B cell (primary cell): ENCODE measurements at regions not wholly inside any gene's neighbourhood (a gene's known extent, or its start where the extent isn't known, plus 50 kb on each side); places are given as distances from the start of the nearest gene placed in this dataset.

Experiments used
- ATAC-seq: fragments of 200-7000 bp; cut with Tn5 transposase; one replicate; pipeline ENCODE4 v1.10.0; 2021; ENCODE audit warnings: low read depth, mild to moderate bottlenecking, moderate number of reproducible peaks, moderate library complexity
- CTCF ChIA-PET: fragments of 350-600 bp; sonication (Branson Sonifier 250); formaldehyde crosslinking; loops from one replicate; lab custom pipeline; 2021; ENCODE audit warnings: antibody characterized with exemption, inconsistent platforms; lab: Charles Lee
- POLR2A ChIA-PET: fragments of 350-600 bp; sonication (Branson Sonifier 250); formaldehyde crosslinking; loops from one replicate; lab custom pipeline; 2021; ENCODE audit warnings: antibody characterized with exemption; lab: Charles Lee
- DNase-seq: peaks from one replicate; pipeline ENCODE4 v3.0.0; 2013
- H2AFZ ChIP-seq: 2 replicates; pipeline ENCODE4 v1.6.1; 2012; ENCODE audit warnings: mild to moderate bottlenecking, low read depth, low read length; ENCODE audit not compliant: insufficient read depth, poor library complexity, severe bottlenecking
- H3K27ac ChIP-seq, 2 donors: 1 replicate in 1 of 2; 2 replicates in 1 of 2; pipeline ENCODE4 v1.5.1; 2012 to 2013; ENCODE audit warnings: low read length in 2 of 2, mild to moderate bottlenecking in 2 of 2, moderate library complexity in 1 of 2
- H3K27me3 ChIP-seq, 4 experiments: fragments of 200-600 bp in 1 of 4; sonication (generic) in 1 of 4; replicated peaks in 1 of 4; 1 replicate in 2 of 4; 2 replicates in 2 of 4; pipeline versions ENCODE4 v1.6.1 to v1.7.0; 2013 to 2016; ENCODE audit warnings: low read length in 3 of 4, mild to moderate bottlenecking in 2 of 4, mixed read lengths in 1 of 4, moderate library complexity in 1 of 4; ENCODE audit not compliant: insufficient read depth in 4 of 4, control insufficient read depth in 3 of 4; ENCODE audit errors: control extremely low read depth in 1 of 4
- H3K36me3 ChIP-seq, 2 experiments: replicated peaks in 1 of 2; 1 replicate in 1 of 2; 2 replicates in 1 of 2; pipeline versions ENCODE4 v1.6.1 to v1.7.1; 2013; ENCODE audit warnings: low read length in 1 of 2; ENCODE audit not compliant: insufficient read depth in 2 of 2, control insufficient read depth in 1 of 2; ENCODE audit errors: control extremely low read depth in 1 of 2, extremely low read depth in 1 of 2
- H3K4me1 ChIP-seq, 2 donors: fragments of 200-600 bp in 1 of 2; sonication (generic) in 1 of 2; 1 replicate in 1 of 2; 2 replicates in 1 of 2; pipeline versions ENCODE4 v1.5.1 to v1.6.1; 2013 to 2017; ENCODE audit warnings: low read length in 2 of 2; ENCODE audit not compliant: control insufficient read depth in 2 of 2, insufficient read depth in 2 of 2
- H3K4me2 ChIP-seq: replicated peaks from 2 replicates; pipeline ENCODE3; 2012; ENCODE audit warnings: mild to moderate bottlenecking, low read depth, low read length; ENCODE audit not compliant: poor library complexity, severe bottlenecking
- H3K4me3 ChIP-seq, 5 experiments: fragments of 200-600 bp in 1 of 5; sonication (generic) in 1 of 5; 1 replicate in 3 of 5; 2 replicates in 2 of 5; pipeline versions ENCODE4 v1.5.1 to v1.7.0; 2011 to 2016; ENCODE audit warnings: low read length in 4 of 5, mild to moderate bottlenecking in 4 of 5, low read depth in 2 of 5, control low read depth in 1 of 5, moderate library complexity in 1 of 5; ENCODE audit not compliant: insufficient read depth in 1 of 5; ENCODE audit errors: control extremely low read depth in 1 of 5, extremely low read depth in 1 of 5
- H3K79me2 ChIP-seq: fragments of 200-600 bp; sonication (generic); one replicate; pipeline ENCODE4 v1.6.0; 2016; ENCODE audit warnings: low read length; ENCODE audit not compliant: control insufficient read depth, insufficient read depth
- H3K9ac ChIP-seq: fragments of 200-600 bp; sonication (generic); 2 replicates; pipeline ENCODE4 v1.6.1; 2017; ENCODE audit warnings: mild to moderate bottlenecking, low read length, moderate library complexity
- H3K9me3 ChIP-seq, 3 donors: one replicate each; pipeline versions ENCODE4 v1.6.1 to v1.7.1; 2013; ENCODE audit warnings: low read length in 2 of 3; ENCODE audit not compliant: control insufficient read depth in 2 of 3, insufficient read depth in 1 of 3; ENCODE audit errors: control extremely low read depth in 1 of 3
- H4K20me1 ChIP-seq: 2 replicates; pipeline ENCODE4 v1.6.0; 2012; ENCODE audit warnings: mild to moderate bottlenecking, low read length; ENCODE audit not compliant: insufficient read depth, control insufficient read depth, poor library complexity, severe bottlenecking
- H3K27ac Mint-ChIP-seq: one replicate; pipeline ENCODE4 v1.8.0; 2021; ENCODE audit warnings: mixed read lengths
- H3K27me3 Mint-ChIP-seq: one replicate; pipeline ENCODE4 v1.8.0; 2021; ENCODE audit warnings: mixed read lengths
- H3K4me1 Mint-ChIP-seq: one replicate; pipeline ENCODE4 v1.8.0; 2021; ENCODE audit warnings: mixed read lengths
- H3K4me3 Mint-ChIP-seq: one replicate; pipeline ENCODE4 v1.8.0; 2021; ENCODE audit warnings: mixed read lengths
- H3K9me3 Mint-ChIP-seq: one replicate; pipeline ENCODE4 v1.8.0; 2022; ENCODE audit warnings: mixed read lengths; ENCODE audit not compliant: insufficient read depth
- EZH2 ChIP-seq: IDR thresholded peaks from 2 replicates; pipeline ENCODE4 v1.6.1; 2012; ENCODE audit warnings: borderline replicate concordance, low read depth, mild to moderate bottlenecking, moderate library complexity, low read length; ENCODE audit not compliant: insufficient read depth, poor library complexity, severe bottlenecking
- WGBS: methylation state at CpG from one replicate; pipeline ENCODE4 v1.1.5; 2013; ENCODE audit warnings: missing lambda C conversion rate; ENCODE audit not compliant: insufficient coverage; 5-methylcytosine and 5-hydroxymethylcytosine counted together
- intact Hi-C: fragments of 100-400 bp; cut with micrococcal nuclease; formaldehyde crosslinking; loops from one replicate; pipeline ENCODE4 v1.10.0; 2022
- TF ChIP-seq, protein P1 (sequence below): fragments of 200-600 bp; IDR thresholded peaks from one replicate; pipeline ENCODE4 v1.8.0; 2022; ENCODE audit warnings: antibody characterized with exemption, mild to moderate bottlenecking

DNA sequence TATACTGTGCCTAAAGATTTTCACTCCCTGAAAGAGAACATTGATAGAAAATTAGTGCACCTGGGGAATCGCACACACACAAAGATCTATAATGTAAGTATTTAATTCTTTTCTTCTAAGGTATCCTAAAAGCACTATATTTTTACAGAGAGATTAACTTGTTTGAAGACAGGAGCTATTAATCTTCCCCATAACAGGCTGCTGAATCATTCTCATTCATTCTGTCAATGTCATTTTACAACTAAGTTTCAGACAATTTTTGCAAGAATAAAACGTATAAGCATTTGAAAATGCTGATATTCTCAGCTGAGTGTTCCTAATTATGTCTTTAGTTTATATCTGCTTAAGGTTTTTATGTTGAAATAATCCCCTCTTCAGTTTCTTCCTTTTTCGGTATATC lies 776.7 kb downstream of the NXPH1 start:
- Mint-ChIP-seq H3K27me3 (no peaks in the 10 kb centered on the region), H3K9me3 (no peaks in the 10 kb centered on the region), H3K27ac (no peak overlapping the region), H3K4me3 (no peak overlapping the region), H3K4me1 (no peaks in the 10 kb centered on the region)
- no peak overlapping the region for H3K9ac ChIP-seq
- H2AFZ ChIP-seq: no peak overlapping the region
- no peaks in the 10 kb centered on the region for H4K20me1 ChIP-seq
- CTCF ChIA-PET: no interaction called here
- no peak overlapping the region for H3K27ac ChIP-seq
- intact Hi-C loops: no loop called here
- H3K4me1 ChIP-seq: no peaks in the 10 kb centered on the region
- DNase-seq (no peak), ATAC-seq (no peak)
- no peak overlapping the region for H3K4me2 ChIP-seq
- POLR2A ChIA-PET: no interaction called here
- H3K36me3 ChIP-seq: no peaks in the 10 kb centered on the region
- TF ChIP-seq, protein P1, sequence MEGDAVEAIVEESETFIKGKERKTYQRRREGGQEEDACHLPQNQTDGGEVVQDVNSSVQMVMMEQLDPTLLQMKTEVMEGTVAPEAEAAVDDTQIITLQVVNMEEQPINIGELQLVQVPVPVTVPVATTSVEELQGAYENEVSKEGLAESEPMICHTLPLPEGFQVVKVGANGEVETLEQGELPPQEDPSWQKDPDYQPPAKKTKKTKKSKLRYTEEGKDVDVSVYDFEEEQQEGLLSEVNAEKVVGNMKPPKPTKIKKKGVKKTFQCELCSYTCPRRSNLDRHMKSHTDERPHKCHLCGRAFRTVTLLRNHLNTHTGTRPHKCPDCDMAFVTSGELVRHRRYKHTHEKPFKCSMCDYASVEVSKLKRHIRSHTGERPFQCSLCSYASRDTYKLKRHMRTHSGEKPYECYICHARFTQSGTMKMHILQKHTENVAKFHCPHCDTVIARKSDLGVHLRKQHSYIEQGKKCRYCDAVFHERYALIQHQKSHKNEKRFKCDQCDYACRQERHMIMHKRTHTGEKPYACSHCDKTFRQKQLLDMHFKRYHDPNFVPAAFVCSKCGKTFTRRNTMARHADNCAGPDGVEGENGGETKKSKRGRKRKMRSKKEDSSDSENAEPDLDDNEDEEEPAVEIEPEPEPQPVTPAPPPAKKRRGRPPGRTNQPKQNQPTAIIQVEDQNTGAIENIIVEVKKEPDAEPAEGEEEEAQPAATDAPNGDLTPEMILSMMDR: no peak
- no peak for TF ChIP-seq EZH2
- H3K4me3 ChIP-seq: no peak overlapping the region
- H3K9me3 ChIP-seq: no peaks in the 10 kb centered on the region
- H3K27me3 ChIP-seq: no peaks in the 10 kb centered on the region
- no CpG with 5 or more reads among the region's 3 CpGs for WGBS
- no peaks in the 10 kb centered on the region for H3K79me2 ChIP-seq

DNA sequence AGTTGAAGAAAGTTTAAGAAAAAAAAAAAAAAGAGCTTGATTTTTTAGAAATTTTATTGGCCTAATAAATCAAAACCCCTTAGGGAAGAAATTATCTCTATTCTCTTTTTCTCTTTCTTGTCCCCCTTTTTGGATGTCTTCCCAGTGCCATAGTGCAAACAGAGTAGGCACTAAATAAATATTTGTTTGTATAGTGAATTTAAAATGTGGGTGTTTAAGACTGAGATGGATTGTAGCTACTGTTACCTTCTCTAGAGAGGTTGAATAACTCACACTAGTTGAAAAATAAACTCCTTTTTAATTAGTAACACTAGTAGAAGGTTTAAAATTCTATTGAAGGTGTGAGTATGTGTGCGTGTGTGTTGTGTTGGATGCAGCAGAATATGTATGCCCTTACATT lies 783.8 kb downstream of the NXPH1 start:
- no peak for DNase-seq
- Histone ChIP-seq H3K79me2 (no peaks in the 10 kb centered on the region), H3K27ac (no peak overlapping the region), H3K9ac (no peak overlapping the region), H3K4me2 (no peak overlapping the region), H3K9me3 (no peaks in the 10 kb centered on the region), H4K20me1 (no peaks in the 10 kb centered on the region), H3K27me3 (no peaks in the 10 kb centered on the region), H3K4me3 (no peak overlapping the region), H3K4me1 (no peaks in the 10 kb centered on the region), H3K36me3 (no peaks in the 10 kb centered on the region), H2AFZ (no peak overlapping the region)
- Mint-ChIP-seq H3K4me3 (no peak overlapping the region), H3K27me3 (no peaks in the 10 kb centered on the region), H3K4me1 (no peaks in the 10 kb centered on the region), H3K9me3 (no peaks in the 10 kb centered on the region), H3K27ac (no peak overlapping the region)
- POLR2A ChIA-PET: no interaction called here
- TF ChIP-seq, protein P1: no peak
- TF ChIP-seq EZH2: no peak
- intact Hi-C loops: no loop called here
- CTCF ChIA-PET: no interaction called here
- whole genome bisulfite sequencing: no CpG with 5 or more reads among the region's 1 CpG
- ATAC-seq: no peak
